ENCODE measurements at regions not wholly inside any gene's neighbourhood (a gene's known extent, or its start where the extent isn't known, plus 50 kb on each side); places are given as distances from the start of the nearest gene placed in this dataset.

- no peak for DNase-seq (ENCODE audit: low spot score)
- TF ChIP-seq CDX4 (CRISPR knock-in tag; IDR thresholded peaks at IDR 0.05; ENCODE audit: borderline replicate concordance) (no peak), GTF2I (CRISPR knock-in tag; conservative IDR thresholded peaks at IDR 0.05) (no peak), E2F5 (CRISPR knock-in tag; IDR thresholded peaks at IDR 0.05) (no peak), IRF2 (CRISPR knock-in tag; IDR thresholded peaks at IDR 0.05; ENCODE audit: borderline replicate concordance, low read depth) (no peak), ETV6 (CRISPR knock-in tag; IDR thresholded peaks at IDR 0.05) (no peak), GABPB1 (CRISPR knock-in tag; IDR thresholded peaks at IDR 0.05) (no peak), CREM (CRISPR knock-in tag; IDR thresholded peaks at IDR 0.05) (no peak), TP53 (CRISPR knock-in tag; IDR thresholded peaks at IDR 0.05) (no peak), ZNF121 (CRISPR knock-in tag; IDR thresholded peaks at IDR 0.05) (no peak), ATF1 (CRISPR knock-in tag; IDR thresholded peaks at IDR 0.05) (no peak), ATF6 (CRISPR knock-in tag; IDR thresholded peaks at IDR 0.05) (no peak)
- TF ChIP-seq, protein P1, sequence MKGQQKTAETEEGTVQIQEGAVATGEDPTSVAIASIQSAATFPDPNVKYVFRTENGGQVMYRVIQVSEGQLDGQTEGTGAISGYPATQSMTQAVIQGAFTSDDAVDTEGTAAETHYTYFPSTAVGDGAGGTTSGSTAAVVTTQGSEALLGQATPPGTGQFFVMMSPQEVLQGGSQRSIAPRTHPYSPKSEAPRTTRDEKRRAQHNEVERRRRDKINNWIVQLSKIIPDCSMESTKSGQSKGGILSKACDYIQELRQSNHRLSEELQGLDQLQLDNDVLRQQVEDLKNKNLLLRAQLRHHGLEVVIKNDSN (CRISPR knock-in tag; IDR thresholded peaks at IDR 0.05): no peak
- TF ChIP-seq, protein P2, sequence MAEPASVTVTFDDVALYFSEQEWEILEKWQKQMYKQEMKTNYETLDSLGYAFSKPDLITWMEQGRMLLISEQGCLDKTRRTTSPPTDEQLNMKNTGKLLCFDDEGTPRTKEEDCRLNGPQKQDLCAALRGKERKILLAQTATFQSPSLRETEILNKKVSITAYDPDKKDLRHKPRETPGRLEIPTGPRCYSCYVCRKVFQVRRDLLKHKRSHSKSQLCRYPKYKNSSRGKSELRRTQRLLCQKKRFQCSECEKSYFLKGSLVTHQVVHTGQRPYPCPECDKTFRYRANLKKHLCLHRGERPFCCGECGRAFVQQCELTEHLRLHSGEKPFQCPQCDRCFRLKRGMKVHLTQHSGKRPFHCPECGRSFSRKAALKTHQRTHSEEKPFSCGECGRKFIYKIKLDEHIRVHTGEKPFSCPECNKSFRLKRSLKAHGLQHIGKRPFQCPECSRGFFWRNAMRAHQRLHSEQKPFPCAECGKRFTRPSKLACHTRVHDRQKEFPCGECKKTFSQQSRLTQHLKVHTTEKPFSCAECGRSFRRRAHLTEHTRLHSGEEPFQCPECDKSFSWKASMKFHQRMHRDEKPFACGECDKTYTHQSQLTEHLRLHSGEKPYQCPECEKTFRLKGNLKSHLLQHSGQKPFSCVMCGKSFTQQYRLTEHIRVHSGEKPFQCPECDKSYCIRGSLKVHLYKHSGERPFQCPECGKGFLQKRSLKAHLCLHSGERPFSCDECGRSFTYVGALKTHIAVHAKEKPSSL (CRISPR knock-in tag; conservative IDR thresholded peaks at IDR 0.05): no peak
- TF ChIP-seq, protein P3, sequence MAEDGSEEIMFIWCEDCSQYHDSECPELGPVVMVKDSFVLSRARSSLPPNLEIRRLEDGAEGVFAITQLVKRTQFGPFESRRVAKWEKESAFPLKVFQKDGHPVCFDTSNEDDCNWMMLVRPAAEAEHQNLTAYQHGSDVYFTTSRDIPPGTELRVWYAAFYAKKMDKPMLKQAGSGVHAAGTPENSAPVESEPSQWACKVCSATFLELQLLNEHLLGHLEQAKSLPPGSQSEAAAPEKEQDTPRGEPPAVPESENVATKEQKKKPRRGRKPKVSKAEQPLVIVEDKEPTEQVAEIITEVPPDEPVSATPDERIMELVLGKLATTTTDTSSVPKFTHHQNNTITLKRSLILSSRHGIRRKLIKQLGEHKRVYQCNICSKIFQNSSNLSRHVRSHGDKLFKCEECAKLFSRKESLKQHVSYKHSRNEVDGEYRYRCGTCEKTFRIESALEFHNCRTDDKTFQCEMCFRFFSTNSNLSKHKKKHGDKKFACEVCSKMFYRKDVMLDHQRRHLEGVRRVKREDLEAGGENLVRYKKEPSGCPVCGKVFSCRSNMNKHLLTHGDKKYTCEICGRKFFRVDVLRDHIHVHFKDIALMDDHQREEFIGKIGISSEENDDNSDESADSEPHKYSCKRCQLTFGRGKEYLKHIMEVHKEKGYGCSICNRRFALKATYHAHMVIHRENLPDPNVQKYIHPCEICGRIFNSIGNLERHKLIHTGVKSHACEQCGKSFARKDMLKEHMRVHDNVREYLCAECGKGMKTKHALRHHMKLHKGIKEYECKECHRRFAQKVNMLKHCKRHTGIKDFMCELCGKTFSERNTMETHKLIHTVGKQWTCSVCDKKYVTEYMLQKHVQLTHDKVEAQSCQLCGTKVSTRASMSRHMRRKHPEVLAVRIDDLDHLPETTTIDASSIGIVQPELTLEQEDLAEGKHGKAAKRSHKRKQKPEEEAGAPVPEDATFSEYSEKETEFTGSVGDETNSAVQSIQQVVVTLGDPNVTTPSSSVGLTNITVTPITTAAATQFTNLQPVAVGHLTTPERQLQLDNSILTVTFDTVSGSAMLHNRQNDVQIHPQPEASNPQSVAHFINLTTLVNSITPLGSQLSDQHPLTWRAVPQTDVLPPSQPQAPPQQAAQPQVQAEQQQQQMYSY (CRISPR knock-in tag; IDR thresholded peaks at IDR 0.05): no peak
- TF ChIP-seq, protein P4, sequence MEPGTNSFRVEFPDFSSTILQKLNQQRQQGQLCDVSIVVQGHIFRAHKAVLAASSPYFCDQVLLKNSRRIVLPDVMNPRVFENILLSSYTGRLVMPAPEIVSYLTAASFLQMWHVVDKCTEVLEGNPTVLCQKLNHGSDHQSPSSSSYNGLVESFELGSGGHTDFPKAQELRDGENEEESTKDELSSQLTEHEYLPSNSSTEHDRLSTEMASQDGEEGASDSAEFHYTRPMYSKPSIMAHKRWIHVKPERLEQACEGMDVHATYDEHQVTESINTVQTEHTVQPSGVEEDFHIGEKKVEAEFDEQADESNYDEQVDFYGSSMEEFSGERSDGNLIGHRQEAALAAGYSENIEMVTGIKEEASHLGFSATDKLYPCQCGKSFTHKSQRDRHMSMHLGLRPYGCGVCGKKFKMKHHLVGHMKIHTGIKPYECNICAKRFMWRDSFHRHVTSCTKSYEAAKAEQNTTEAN (CRISPR knock-in tag; IDR thresholded peaks at IDR 0.05): no peak
- TF ChIP-seq, protein P5, sequence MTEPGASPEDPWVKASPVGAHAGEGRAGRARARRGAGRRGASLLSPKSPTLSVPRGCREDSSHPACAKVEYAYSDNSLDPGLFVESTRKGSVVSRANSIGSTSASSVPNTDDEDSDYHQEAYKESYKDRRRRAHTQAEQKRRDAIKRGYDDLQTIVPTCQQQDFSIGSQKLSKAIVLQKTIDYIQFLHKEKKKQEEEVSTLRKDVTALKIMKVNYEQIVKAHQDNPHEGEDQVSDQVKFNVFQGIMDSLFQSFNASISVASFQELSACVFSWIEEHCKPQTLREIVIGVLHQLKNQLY (CRISPR knock-in tag; IDR thresholded peaks at IDR 0.05): no peak
- peaks cover 8% of the 10 kb centered on the region for H3K4me1 Mint-ChIP-seq
- ChIA-PET POLR2A (no interaction called here), CTCF (no interaction called here)
- peaks cover 17% of the 10 kb centered on the region for H3K9me3 Mint-ChIP-seq
- H3K27ac Mint-ChIP-seq: no peak overlapping the region
- no peak for ATAC-seq
- H3K4me3 Mint-ChIP-seq: no peak overlapping the region
- H3K36me3 Mint-ChIP-seq: no peaks in the 10 kb centered on the region
- H3K27me3 Mint-ChIP-seq (ENCODE audit: low read depth): no peaks in the 10 kb centered on the region
These were observed 353.3 kb upstream of the SEMA3C start for GRCh38 chr7:81272176-81272575.
